ENCODE measurements at regions not wholly inside any gene's neighbourhood (a gene's known extent, or its start where the extent isn't known, plus 50 kb on each side); places are given as distances from the start of the nearest gene placed in this dataset.

GRCh38 chr2:209147981-209148380, 275.9 kb upstream of the MAP2 start:
- TF ChIP-seq CTCF (IDR thresholded peaks at IDR 0.05) = no peak
- no peak for TF ChIP-seq POLR2A (IDR thresholded peaks at IDR 0.05)

Measured in esophagus squamous epithelium (tissue), 4 donors.